ENCODE measurements at regions not wholly inside any gene's neighbourhood (a gene's known extent, or its start where the extent isn't known, plus 50 kb on each side); places are given as distances from the start of the nearest gene placed in this dataset.

DNA sequence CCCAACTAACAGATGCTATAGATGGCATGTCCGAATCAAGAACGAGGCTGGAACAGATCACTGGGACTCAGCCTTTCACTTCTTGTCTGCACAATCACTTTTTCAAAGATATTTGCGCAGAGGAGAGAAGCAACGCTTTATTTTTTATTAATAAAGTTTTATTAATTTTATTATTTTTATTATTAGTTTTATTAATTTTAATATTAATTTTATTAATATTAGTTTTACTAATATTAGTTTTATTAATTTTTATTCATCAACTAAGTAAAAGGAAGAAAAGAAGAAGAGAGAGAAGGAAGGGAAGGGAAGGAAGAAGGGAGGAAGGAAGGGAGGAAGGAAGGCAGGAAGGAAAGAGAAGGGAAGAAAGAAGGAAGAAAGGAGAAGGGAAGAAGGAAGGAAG lies 236.4 kb upstream of the HHIP start (continued):
- TF ChIP-seq, protein P1, sequence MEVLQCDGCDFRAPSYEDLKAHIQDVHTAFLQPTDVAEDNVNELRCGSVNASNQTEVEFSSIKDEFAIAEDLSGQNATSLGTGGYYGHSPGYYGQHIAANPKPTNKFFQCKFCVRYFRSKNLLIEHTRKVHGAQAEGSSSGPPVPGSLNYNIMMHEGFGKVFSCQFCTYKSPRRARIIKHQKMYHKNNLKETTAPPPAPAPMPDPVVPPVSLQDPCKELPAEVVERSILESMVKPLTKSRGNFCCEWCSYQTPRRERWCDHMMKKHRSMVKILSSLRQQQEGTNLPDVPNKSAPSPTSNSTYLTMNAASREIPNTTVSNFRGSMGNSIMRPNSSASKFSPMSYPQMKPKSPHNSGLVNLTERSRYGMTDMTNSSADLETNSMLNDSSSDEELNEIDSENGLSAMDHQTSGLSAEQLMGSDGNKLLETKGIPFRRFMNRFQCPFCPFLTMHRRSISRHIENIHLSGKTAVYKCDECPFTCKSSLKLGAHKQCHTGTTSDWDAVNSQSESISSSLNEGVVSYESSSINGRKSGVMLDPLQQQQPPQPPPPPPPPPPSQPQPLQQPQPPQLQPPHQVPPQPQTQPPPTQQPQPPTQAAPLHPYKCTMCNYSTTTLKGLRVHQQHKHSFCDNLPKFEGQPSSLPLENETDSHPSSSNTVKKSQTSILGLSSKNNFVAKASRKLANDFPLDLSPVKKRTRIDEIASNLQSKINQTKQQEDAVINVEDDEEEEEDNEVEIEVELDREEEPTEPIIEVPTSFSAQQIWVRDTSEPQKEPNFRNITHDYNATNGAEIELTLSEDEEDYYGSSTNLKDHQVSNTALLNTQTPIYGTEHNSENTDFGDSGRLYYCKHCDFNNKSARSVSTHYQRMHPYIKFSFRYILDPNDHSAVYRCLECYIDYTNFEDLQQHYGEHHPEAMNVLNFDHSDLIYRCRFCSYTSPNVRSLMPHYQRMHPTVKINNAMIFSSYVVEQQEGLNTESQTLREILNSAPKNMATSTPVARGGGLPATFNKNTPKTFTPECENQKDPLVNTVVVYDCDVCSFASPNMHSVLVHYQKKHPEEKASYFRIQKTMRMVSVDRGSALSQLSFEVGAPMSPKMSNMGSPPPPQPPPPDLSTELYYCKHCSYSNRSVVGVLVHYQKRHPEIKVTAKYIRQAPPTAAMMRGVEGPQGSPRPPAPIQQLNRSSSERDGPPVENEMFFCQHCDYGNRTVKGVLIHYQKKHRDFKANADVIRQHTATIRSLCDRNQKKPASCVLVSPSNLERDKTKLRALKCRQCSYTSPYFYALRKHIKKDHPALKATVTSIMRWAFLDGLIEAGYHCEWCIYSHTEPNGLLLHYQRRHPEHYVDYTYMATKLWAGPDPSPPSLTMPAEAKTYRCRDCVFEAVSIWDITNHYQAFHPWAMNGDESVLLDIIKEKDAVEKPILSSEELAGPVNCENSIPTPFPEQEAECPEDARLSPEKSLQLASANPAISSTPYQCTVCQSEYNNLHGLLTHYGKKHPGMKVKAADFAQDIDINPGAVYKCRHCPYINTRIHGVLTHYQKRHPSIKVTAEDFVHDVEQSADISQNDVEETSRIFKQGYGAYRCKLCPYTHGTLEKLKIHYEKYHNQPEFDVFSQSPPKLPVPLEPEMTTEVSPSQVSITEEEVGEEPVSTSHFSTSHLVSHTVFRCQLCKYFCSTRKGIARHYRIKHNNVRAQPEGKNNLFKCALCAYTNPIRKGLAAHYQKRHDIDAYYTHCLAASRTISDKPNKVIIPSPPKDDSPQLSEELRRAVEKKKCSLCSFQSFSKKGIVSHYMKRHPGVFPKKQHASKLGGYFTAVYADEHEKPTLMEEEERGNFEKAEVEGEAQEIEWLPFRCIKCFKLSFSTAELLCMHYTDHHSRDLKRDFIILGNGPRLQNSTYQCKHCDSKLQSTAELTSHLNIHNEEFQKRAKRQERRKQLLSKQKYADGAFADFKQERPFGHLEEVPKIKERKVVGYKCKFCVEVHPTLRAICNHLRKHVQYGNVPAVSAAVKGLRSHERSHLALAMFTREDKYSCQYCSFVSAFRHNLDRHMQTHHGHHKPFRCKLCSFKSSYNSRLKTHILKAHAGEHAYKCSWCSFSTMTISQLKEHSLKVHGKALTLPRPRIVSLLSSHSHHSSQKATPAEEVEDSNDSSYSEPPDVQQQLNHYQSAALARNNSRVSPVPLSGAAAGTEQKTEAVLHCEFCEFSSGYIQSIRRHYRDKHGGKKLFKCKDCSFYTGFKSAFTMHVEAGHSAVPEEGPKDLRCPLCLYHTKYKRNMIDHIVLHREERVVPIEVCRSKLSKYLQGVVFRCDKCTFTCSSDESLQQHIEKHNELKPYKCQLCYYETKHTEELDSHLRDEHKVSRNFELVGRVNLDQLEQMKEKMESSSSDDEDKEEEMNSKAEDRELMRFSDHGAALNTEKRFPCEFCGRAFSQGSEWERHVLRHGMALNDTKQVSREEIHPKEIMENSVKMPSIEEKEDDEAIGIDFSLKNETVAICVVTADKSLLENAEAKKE (CRISPR knock-in tag; IDR thresholded peaks at IDR 0.05): no peak
- TF ChIP-seq ZNF114 (CRISPR knock-in tag; IDR thresholded peaks at IDR 0.05) (no peak), POLR2AphosphoS5 (IDR thresholded peaks at IDR 0.05; ENCODE audit: low read depth) (no peak)

DNA sequence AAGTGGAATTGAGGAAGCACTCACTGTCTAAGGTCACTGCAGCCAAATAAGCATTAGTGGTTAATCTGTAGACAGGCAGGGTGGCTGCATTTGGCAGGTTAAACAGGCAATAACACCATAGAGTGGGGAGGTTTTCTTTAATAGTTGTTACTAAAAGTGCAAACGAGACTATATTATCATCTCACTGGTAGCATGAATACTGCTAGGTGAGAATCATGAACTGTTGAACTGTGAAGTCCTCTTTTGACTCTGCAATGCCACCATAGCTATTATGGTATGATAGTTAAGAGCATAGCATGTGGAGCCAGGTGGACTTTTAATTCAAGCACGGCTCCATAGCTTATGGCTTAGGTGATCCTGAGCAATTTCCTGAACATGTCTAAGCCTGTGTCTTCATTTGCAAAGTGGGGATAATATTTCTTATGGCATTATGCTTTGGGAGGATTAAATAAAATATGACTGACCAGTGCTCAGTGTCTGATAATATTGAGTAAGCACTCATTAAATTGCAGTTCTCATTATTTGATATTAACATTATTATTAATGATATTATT lies 235.6 kb upstream of the HHIP start:
- H3K27ac ChIP-seq (ENCODE audit: low read depth): no peak overlapping the region
- H3K4me3 ChIP-seq: no peak overlapping the region
- no peaks in the 10 kb centered on the region for H4K20me1 ChIP-seq (replicated peaks; ENCODE audit: insufficient read depth)
- ATAC-seq (no peak), DNase-seq (ENCODE audit: low spot score) (no peak)
- TF ChIP-seq ZNF331 (CRISPR knock-in tag; IDR thresholded peaks at IDR 0.05; ENCODE audit: low read depth) (no peak), ZNF114 (CRISPR knock-in tag; IDR thresholded peaks at IDR 0.05) (no peak), CREB1 (CRISPR knock-in tag; IDR thresholded peaks at IDR 0.05; ENCODE audit: low read depth) (no peak), JUNB (IDR thresholded peaks at IDR 0.05; ENCODE audit: unreplicated experiment) (no peak), EZH2 (IDR thresholded peaks at IDR 0.05; ENCODE audit: low read depth, unreplicated experiment) (no peak)
- TF ChIP-seq, protein P2, sequence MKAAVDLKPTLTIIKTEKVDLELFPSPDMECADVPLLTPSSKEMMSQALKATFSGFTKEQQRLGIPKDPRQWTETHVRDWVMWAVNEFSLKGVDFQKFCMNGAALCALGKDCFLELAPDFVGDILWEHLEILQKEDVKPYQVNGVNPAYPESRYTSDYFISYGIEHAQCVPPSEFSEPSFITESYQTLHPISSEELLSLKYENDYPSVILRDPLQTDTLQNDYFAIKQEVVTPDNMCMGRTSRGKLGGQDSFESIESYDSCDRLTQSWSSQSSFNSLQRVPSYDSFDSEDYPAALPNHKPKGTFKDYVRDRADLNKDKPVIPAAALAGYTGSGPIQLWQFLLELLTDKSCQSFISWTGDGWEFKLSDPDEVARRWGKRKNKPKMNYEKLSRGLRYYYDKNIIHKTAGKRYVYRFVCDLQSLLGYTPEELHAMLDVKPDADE (IDR thresholded peaks at IDR 0.05): no peak
- TF ChIP-seq, protein P1 (CRISPR knock-in tag; IDR thresholded peaks at IDR 0.05): no peak
- Mint-ChIP-seq H3K4me3 (no peak overlapping the region), H3K27ac (no peak overlapping the region), H3K36me3 (ENCODE audit: low read depth) (no peaks in the 10 kb centered on the region), H3K27me3 (ENCODE audit: insufficient read depth, low read depth, poor library complexity) (peaks cover 2% of the 10 kb centered on the region), H3K9me3 (no peaks in the 10 kb centered on the region), H3K4me1 (no peaks in the 10 kb centered on the region)
- H2AFZ ChIP-seq: no peak overlapping the region
- H3K79me2 ChIP-seq (replicated peaks; ENCODE audit: insufficient read depth): no peaks in the 10 kb centered on the region
- no peak overlapping the region for H3K4me2 ChIP-seq
- H3F3A ChIP-seq (replicated peaks; ENCODE audit: low read depth): no peaks in the 10 kb centered on the region
- 0 out of 2 replicates have a peak, but pooled peaks cover 4% of the 10 kb centered on the region for H3K4me1 ChIP-seq (ENCODE audit: insufficient read depth)
- H3K36me3 ChIP-seq (ENCODE audit: insufficient read depth): no peaks in the 10 kb centered on the region
- no peaks in the 10 kb centered on the region for H3K27me3 ChIP-seq (ENCODE audit: insufficient read depth)
- peaks cover 6% of the 10 kb centered on the region; the same call in 1 of the 2 replicates for H3K9me2 ChIP-seq (ENCODE audit: insufficient read depth)
